ENCODE measurements at regions not wholly inside any gene's neighbourhood (a gene's known extent, or its start where the extent isn't known, plus 50 kb on each side); places are given as distances from the start of the nearest gene placed in this dataset.
"Not testable (repeated sequence)": the region's sequence is repeated elsewhere in the genome, so short reads cannot be mapped to it uniquely, and the experiment has no call there.

- Histone ChIP-seq H3K9me3 (ENCODE audit: insufficient read depth, low read depth) (no peaks in the 10 kb centered on the region), H3K4me3 (no peak overlapping the region), H3K79me2 (ENCODE audit: low read depth) (no peaks in the 10 kb centered on the region), H3K4me2 (no peak overlapping the region), H3K9me2 (ENCODE audit: insufficient read depth) (no peaks in the 10 kb centered on the region), H3K27me3 (ENCODE audit: insufficient read depth, low read depth) (no peaks in the 10 kb centered on the region), H2AFZ (no peak overlapping the region), H3K4me1 (replicated peaks; ENCODE audit: insufficient read depth) (no peaks in the 10 kb centered on the region), H3F3A (ENCODE audit: insufficient read depth, low read depth) (no peaks in the 10 kb centered on the region), H3K36me3 (ENCODE audit: low read depth) (no peaks in the 10 kb centered on the region), H4K20me1 (ENCODE audit: insufficient read depth) (no peaks in the 10 kb centered on the region; the same call in 1 of the 2 replicates), H3K27ac (no peak overlapping the region)
- intact Hi-C loops (cut with micrococcal nuclease; ENCODE audit: unreplicated experiment): no loop called here
- ChIA-PET CTCF (no interaction called here), POLR2A (ENCODE audit: unreplicated experiment) (interaction anchor here (0.6 kb wide), 1 partner anchor 9 kb away, joined by 6 read pairs; no protein-coding TSS in a partner anchor)
- DNase-seq: no peak
- no TSS peak for BruUV-seq (replicated peaks)
- TF ChIP-seq CTCF (conservative IDR thresholded peaks at IDR 0.05): no peak
- TF ChIP-seq EZH2 (IDR thresholded peaks at IDR 0.05; ENCODE audit: low read depth): no peak
Observed at GRCh38 chr5:67842806-67843205, 372.8 kb upstream of the PIK3R1 start.

GRCh38 chr5:67837225-67837624 lies 378.3 kb upstream of the PIK3R1 start:
- BruUV-seq (replicated peaks); H3K4me2 ChIP-seq; H3K4me3 ChIP-seq; CTCF ChIA-PET; H4K20me1 ChIP-seq (ENCODE audit: insufficient read depth); H3K9me3 ChIP-seq (ENCODE audit: insufficient read depth, low read depth); H3K9me2 ChIP-seq (ENCODE audit: insufficient read depth); H3F3A ChIP-seq (ENCODE audit: insufficient read depth, low read depth); H3K79me2 ChIP-seq (ENCODE audit: low read depth); intact Hi-C loops (cut with micrococcal nuclease; ENCODE audit: unreplicated experiment); H3K27ac ChIP-seq; POLR2A ChIA-PET (ENCODE audit: unreplicated experiment); H3K4me1 ChIP-seq (replicated peaks; ENCODE audit: insufficient read depth); H3K27me3 ChIP-seq (ENCODE audit: insufficient read depth, low read depth); DNase-seq; H3K36me3 ChIP-seq (ENCODE audit: low read depth); H2AFZ ChIP-seq: not testable (repeated sequence)

- BruUV-seq (replicated peaks); H3K9me2 ChIP-seq (ENCODE audit: insufficient read depth); H4K20me1 ChIP-seq (ENCODE audit: insufficient read depth); H3K4me2 ChIP-seq; H3K79me2 ChIP-seq (ENCODE audit: low read depth); CTCF ChIA-PET; H3K4me3 ChIP-seq; intact Hi-C loops (cut with micrococcal nuclease; ENCODE audit: unreplicated experiment); H3F3A ChIP-seq (ENCODE audit: insufficient read depth, low read depth); H3K9me3 ChIP-seq (ENCODE audit: insufficient read depth, low read depth); DNase-seq; H3K4me1 ChIP-seq (replicated peaks; ENCODE audit: insufficient read depth); H3K27ac ChIP-seq; POLR2A ChIA-PET (ENCODE audit: unreplicated experiment); H2AFZ ChIP-seq; H3K36me3 ChIP-seq (ENCODE audit: low read depth); H3K27me3 ChIP-seq (ENCODE audit: insufficient read depth, low read depth): not testable (repeated sequence)
Observed at GRCh38 chr5:67836496-67836895, 379.1 kb upstream of the PIK3R1 start.

- POLR2A ChIA-PET (ENCODE audit: unreplicated experiment): no interaction called here
Observed at GRCh38 chr5:67831048-67831447, 384.5 kb upstream of the PIK3R1 start.

More at GRCh38 chr5:67831048-67831447, 384.5 kb upstream of the PIK3R1 start:
- no TSS peak for BruUV-seq (replicated peaks)
- CTCF ChIA-PET: no interaction called here
- Histone ChIP-seq H3K9me2 (ENCODE audit: insufficient read depth) (no peaks in the 10 kb centered on the region), H3F3A (ENCODE audit: insufficient read depth, low read depth) (no peaks in the 10 kb centered on the region), H2AFZ (no peak overlapping the region), H3K4me3 (no peak overlapping the region), H3K9me3 (ENCODE audit: insufficient read depth, low read depth) (no peaks in the 10 kb centered on the region), H4K20me1 (ENCODE audit: insufficient read depth) (no peaks in the 10 kb centered on the region), H3K27me3 (ENCODE audit: insufficient read depth, low read depth) (no peaks in the 10 kb centered on the region), H3K79me2 (ENCODE audit: low read depth) (no peaks in the 10 kb centered on the region), H3K27ac (no peak overlapping the region), H3K4me1 (replicated peaks; ENCODE audit: insufficient read depth) (no peaks in the 10 kb centered on the region), H3K4me2 (no peak overlapping the region), H3K36me3 (ENCODE audit: low read depth) (no peaks in the 10 kb centered on the region)
- TF ChIP-seq EZH2 (IDR thresholded peaks at IDR 0.05; ENCODE audit: low read depth): no peak
- no peak for TF ChIP-seq CTCF (conservative IDR thresholded peaks at IDR 0.05)
- DNase-seq: no peak
- intact Hi-C loops (cut with micrococcal nuclease; ENCODE audit: unreplicated experiment): no loop called here
